Large intestine (tissue), 3 donors: ENCODE measurements at regions not wholly inside any gene's neighbourhood (a gene's known extent, or its start where the extent isn't known, plus 50 kb on each side); places are given as distances from the start of the nearest gene placed in this dataset.

Experiments used
- DNase-seq, 2 donors: peaks; one replicate each; pipeline versions ENCODE4 v3.0.0 to v3.0.0-alpha.2; 2013
- H3K27ac ChIP-seq: one replicate; pipeline ENCODE4 v1.5.1; 2013; ENCODE audit warnings: low read length
- H3K27me3 ChIP-seq: 2 replicates; pipeline ENCODE4 v1.6.1; 2013; ENCODE audit warnings: low read length; ENCODE audit not compliant: control insufficient read depth, insufficient read depth
- H3K36me3 ChIP-seq: 2 replicates; pipeline ENCODE4 v1.6.1; 2013; ENCODE audit warnings: low read length; ENCODE audit not compliant: control insufficient read depth, insufficient read depth
- H3K4me1 ChIP-seq: one replicate; pipeline ENCODE4 v1.6.1; 2013; ENCODE audit warnings: low read length; ENCODE audit not compliant: control insufficient read depth, insufficient read depth
- H3K4me3 ChIP-seq: one replicate; pipeline ENCODE4 v1.5.1; 2013; ENCODE audit warnings: low read length
- H3K9me3 ChIP-seq: one replicate; pipeline ENCODE4 v1.6.1; 2013; ENCODE audit warnings: mild to moderate bottlenecking, low read depth, low read length, moderate library complexity; ENCODE audit not compliant: control insufficient read depth
- WGBS: methylation state at CpG from one replicate; pipeline ENCODE4 v1.1.5; 2013; ENCODE audit warnings: low lambda C conversion rate; ENCODE audit not compliant: insufficient coverage; 5-methylcytosine and 5-hydroxymethylcytosine counted together

- 100% methylated on average over 2 of the region's 10 CpGs for WGBS
- no peak for DNase-seq
Observed at GRCh38 chr10:3986493-3987142, 201.6 kb upstream of the KLF6 start.

GRCh38 chr10:3982746-3983442 is 197.9 kb upstream of the KLF6 start:
- Histone ChIP-seq H3K36me3 (no peaks in the 10 kb centered on the region), H3K4me1 (no peaks in the 10 kb centered on the region), H3K27me3 (no peaks in the 10 kb centered on the region), H3K4me3 (no peak overlapping the region), H3K27ac (no peak overlapping the region), H3K9me3 (no peaks in the 10 kb centered on the region)
- DNase-seq = no peak

More at GRCh38 chr10:3986493-3987142, 201.6 kb upstream of the KLF6 start:
- H3K9me3 ChIP-seq = no peaks in the 10 kb centered on the region
- H3K27me3 ChIP-seq = no peaks in the 10 kb centered on the region
- no peaks in the 10 kb centered on the region for H3K4me1 ChIP-seq
- H3K36me3 ChIP-seq = no peaks in the 10 kb centered on the region
- no peak overlapping the region for H3K27ac ChIP-seq
- H3K4me3 ChIP-seq = no peak overlapping the region

DNA sequence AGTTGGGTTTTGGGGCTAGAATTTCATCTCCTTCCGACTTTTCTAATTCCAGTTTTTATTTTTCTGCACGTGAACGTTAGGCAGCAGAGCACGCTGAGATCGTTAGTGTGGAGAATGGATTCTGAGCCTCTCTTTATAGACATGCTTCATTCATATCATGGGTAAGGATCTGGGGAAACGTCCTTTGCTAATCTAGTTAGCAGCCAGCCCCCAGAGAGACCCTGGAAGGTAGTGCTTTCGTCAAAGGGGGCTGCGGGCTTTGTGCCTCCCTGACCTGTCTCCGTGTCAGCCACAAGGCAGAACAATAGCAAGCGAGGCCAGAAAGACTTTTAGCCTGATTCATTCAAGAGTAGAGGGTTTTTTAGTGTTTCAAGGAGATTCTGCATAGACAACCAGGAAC is 196.3 kb upstream of the KLF6 start:
- Histone ChIP-seq H3K9me3 (no peaks in the 10 kb centered on the region), H3K27me3 (no peaks in the 10 kb centered on the region), H3K27ac (no peak overlapping the region), H3K4me3 (no peak overlapping the region), H3K36me3 (no peaks in the 10 kb centered on the region), H3K4me1 (no peaks in the 10 kb centered on the region)
- DNase-seq = no peak
- 87% methylated on average over 3 of the region's 10 CpGs for WGBS

- no peak overlapping the region for H3K27ac ChIP-seq
- H3K27me3 ChIP-seq = no peaks in the 10 kb centered on the region
- no peaks in the 10 kb centered on the region for H3K36me3 ChIP-seq
- peaks cover 3% of the 10 kb centered on the region for H3K9me3 ChIP-seq
- 83% methylated on average over 1 of the region's 1 CpG for WGBS
- no peaks in the 10 kb centered on the region for H3K4me1 ChIP-seq
- no peak overlapping the region for H3K4me3 ChIP-seq
- no peak for DNase-seq
Observed at GRCh38 chr10:3980660-3981059, 195.7 kb upstream of the KLF6 start.

- Histone ChIP-seq H3K27me3 (no peaks in the 10 kb centered on the region), H3K9me3 (peaks cover 5% of the 10 kb centered on the region), H3K27ac (no peak overlapping the region), H3K36me3 (no peaks in the 10 kb centered on the region), H3K4me1 (no peaks in the 10 kb centered on the region), H3K4me3 (no peak overlapping the region)
- peak in 1 of 2 donors; percentile 63 for DNase-seq
- WGBS = 35% methylated on average over 2 of the region's 4 CpGs
Observed at GRCh38 chr10:3980144-3980543, 195.1 kb upstream of the KLF6 start.

DNA sequence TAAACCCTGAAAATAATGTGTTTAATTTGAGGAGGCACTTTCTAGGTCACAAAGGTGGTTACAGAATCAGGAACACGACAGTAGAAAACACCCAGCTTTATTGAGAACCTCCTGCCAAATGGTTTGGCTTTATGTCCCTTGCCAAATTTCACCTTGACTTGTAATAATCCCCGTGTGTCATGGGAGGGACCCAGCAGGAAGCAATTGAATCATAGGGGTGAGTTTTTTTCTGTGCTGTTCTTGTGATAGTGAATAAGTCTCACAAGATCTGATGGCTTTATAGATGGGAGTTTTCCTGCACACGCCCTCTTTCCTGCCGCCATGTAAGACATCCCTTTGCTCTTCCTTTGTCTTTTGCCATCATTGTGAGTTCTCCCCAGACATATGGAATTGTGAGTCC is 193.8 kb upstream of the KLF6 start:
- H3K9me3 ChIP-seq = peaks cover 5% of the 10 kb centered on the region
- no peak for DNase-seq
- no peaks in the 10 kb centered on the region for H3K27me3 ChIP-seq
- no peaks in the 10 kb centered on the region for H3K4me1 ChIP-seq
- no CpG with 5 or more reads among the region's 4 CpGs for WGBS
- H3K36me3 ChIP-seq = no peaks in the 10 kb centered on the region
- no peak overlapping the region for H3K27ac ChIP-seq
- no peak overlapping the region for H3K4me3 ChIP-seq

GRCh38 chr10:3978174-3978573 is 193.2 kb upstream of the KLF6 start:
- Histone ChIP-seq H3K4me3 (no peak overlapping the region), H3K36me3 (no peaks in the 10 kb centered on the region), H3K4me1 (no peaks in the 10 kb centered on the region), H3K27ac (no peak overlapping the region), H3K27me3 (no peaks in the 10 kb centered on the region), H3K9me3 (peaks cover 5% of the 10 kb centered on the region)
- no peak for DNase-seq
- WGBS = 100% methylated on average over 1 of the region's 1 CpG

DNA sequence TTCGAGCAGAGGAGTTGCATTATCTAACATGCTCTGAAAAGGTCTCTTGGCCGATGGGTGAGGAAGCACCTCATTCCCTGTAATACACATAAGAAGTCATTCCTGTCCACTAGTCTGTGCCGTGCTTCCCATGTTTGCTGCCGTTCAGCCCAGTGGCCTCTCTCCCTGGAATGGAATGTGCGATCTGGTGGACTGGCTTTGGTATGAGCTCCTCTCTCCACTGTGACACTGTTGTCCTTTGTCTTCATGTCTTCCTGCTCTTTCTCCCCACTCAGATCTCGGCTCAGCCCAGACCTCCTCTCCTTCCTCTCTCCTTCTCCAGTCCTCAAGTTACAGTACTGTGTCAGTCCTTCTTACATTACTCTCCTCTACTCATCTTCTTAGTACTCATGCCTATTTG is 192.8 kb upstream of the KLF6 start:
- no peak for DNase-seq
- no peaks in the 10 kb centered on the region for H3K4me1 ChIP-seq
- H3K4me3 ChIP-seq = no peak overlapping the region
- H3K36me3 ChIP-seq = no peaks in the 10 kb centered on the region
- H3K9me3 ChIP-seq = peaks cover 5% of the 10 kb centered on the region
- 91% methylated on average over 1 of the region's 6 CpGs for WGBS
- H3K27ac ChIP-seq = no peak overlapping the region
- H3K27me3 ChIP-seq = no peaks in the 10 kb centered on the region

DNA sequence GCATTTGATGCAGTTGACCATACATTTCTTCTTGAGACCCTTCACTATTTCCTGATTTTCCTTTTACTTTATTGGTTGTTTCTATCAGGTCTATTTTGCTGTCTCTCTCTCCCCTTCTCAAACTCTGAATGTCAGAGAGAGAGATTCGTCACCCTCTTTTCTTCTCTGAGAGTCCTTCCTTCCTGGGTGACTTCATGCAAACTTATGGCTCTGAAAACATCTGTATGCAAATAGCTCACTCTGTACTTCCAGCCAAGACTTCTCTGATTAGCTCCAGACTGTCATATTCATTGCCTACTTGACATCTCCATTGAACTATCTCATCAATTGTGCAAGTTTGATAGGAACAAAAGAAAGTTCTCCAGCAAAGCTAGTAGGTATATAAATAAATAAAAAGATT is 191.7 kb upstream of the KLF6 start:
- H3K27me3 ChIP-seq = no peaks in the 10 kb centered on the region
- no peaks in the 10 kb centered on the region for H3K4me1 ChIP-seq
- no peak for DNase-seq
- no peak overlapping the region for H3K4me3 ChIP-seq
- no peak overlapping the region for H3K27ac ChIP-seq
- WGBS = no CpG with 5 or more reads among the region's 1 CpG
- peaks cover 5% of the 10 kb centered on the region for H3K9me3 ChIP-seq
- no peaks in the 10 kb centered on the region for H3K36me3 ChIP-seq

DNA sequence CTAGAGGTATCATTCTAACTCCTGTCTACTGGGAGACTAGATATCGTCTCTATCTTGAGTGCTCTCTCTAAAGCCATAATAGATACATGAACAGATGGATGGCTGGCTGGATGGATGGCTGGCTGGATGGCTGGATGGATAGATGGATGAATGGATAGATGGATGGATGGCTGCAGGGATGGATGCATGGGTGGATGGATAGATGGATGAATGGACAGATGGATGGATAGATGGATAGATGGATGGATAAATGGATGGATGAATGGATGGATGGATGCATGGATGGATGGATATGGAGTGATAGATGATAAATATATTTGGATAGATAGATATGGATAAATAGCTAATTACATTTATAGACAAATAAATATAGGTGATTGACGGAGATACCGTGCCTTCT is 191.2 kb upstream of the KLF6 start:
- H3K4me1 ChIP-seq = no peaks in the 10 kb centered on the region
- H3K27me3 ChIP-seq = no peaks in the 10 kb centered on the region
- 93% methylated on average over 2 of the region's 3 CpGs for WGBS
- DNase-seq = no peak
- no peak overlapping the region for H3K4me3 ChIP-seq
- H3K27ac ChIP-seq = no peak overlapping the region
- no peaks in the 10 kb centered on the region for H3K36me3 ChIP-seq
- peaks cover 5% of the 10 kb centered on the region for H3K9me3 ChIP-seq

GRCh38 chr10:3975016-3975415 is 190.0 kb upstream of the KLF6 start:
- peaks cover 3% of the 10 kb centered on the region for H3K4me1 ChIP-seq
- H3K36me3 ChIP-seq = no peaks in the 10 kb centered on the region
- no peaks in the 10 kb centered on the region for H3K27me3 ChIP-seq
- no peak for DNase-seq
- no peak overlapping the region for H3K27ac ChIP-seq
- H3K4me3 ChIP-seq = no peak overlapping the region
- H3K9me3 ChIP-seq = peaks cover 5% of the 10 kb centered on the region
- WGBS = no CpG with 5 or more reads among the region's 9 CpGs
